CD14-positive monocyte (primary cell): ENCODE measurements at regions not wholly inside any gene's neighbourhood (a gene's known extent, or its start where the extent isn't known, plus 50 kb on each side); places are given as distances from the start of the nearest gene placed in this dataset.

Source experiments
- DNase-seq, 3 donors: peaks; one replicate each; pipeline ENCODE4 v3.0.0-alpha.2; 2011 to 2022
- H2AFZ ChIP-seq: 2 replicates; pipeline ENCODE4 v1.6.0; 2012; ENCODE audit warnings: mild to moderate bottlenecking, low read depth, low read length, inconsistent platforms; ENCODE audit not compliant: insufficient read depth, poor library complexity, severe bottlenecking
- H3K27ac ChIP-seq, 2 donors: 1 replicate in 1 of 2; 2 replicates in 1 of 2; pipeline ENCODE4 v1.5.1; 2012 to 2013; ENCODE audit warnings: low read length in 2 of 2, control low read depth in 1 of 2, inconsistent platforms in 1 of 2, low read depth in 1 of 2, mild to moderate bottlenecking in 1 of 2
- H3K27me3 ChIP-seq, 2 donors: one replicate each; pipeline versions ENCODE4 v1.6.0 to v1.6.1; 2011 to 2013; ENCODE audit warnings: low read length in 2 of 2; ENCODE audit not compliant: control insufficient read depth in 2 of 2, insufficient read depth in 2 of 2
- H3K36me3 ChIP-seq, 2 donors: replicated peaks in 1 of 2; 1 replicate in 1 of 2; 2 replicates in 1 of 2; pipeline versions ENCODE4 v1.5.1 to v1.6.1; 2012 to 2013; ENCODE audit warnings: low read length in 2 of 2, control low read depth in 1 of 2, inconsistent platforms in 1 of 2, mild to moderate bottlenecking in 1 of 2; ENCODE audit not compliant: insufficient read depth in 2 of 2, control insufficient read depth in 1 of 2
- H3K4me1 ChIP-seq, 2 donors: 1 replicate in 1 of 2; 2 replicates in 1 of 2; pipeline versions ENCODE4 v1.5.1 to v1.6.1; 2012 to 2013; ENCODE audit warnings: low read length in 2 of 2, control low read depth in 1 of 2, inconsistent platforms in 1 of 2, mild to moderate bottlenecking in 1 of 2, moderate library complexity in 1 of 2; ENCODE audit not compliant: insufficient read depth in 2 of 2, control insufficient read depth in 1 of 2
- H3K4me2 ChIP-seq: replicated peaks from 2 replicates; pipeline ENCODE3; 2012; ENCODE audit warnings: low read length, moderate library complexity, mild to moderate bottlenecking; ENCODE audit not compliant: poor library complexity, severe bottlenecking; ENCODE audit errors: extremely low read depth
- H3K4me3 ChIP-seq, 3 experiments: fragments of 200-600 bp in 1 of 3; sonication (generic) in 1 of 3; replicated peaks in 1 of 3; 1 replicate in 2 of 3; 2 replicates in 1 of 3; pipeline ENCODE4 v1.5.1; 2011 to 2013; ENCODE audit warnings: low read length in 3 of 3, mild to moderate bottlenecking in 3 of 3, control low read depth in 2 of 3, low read depth in 2 of 3, inconsistent platforms in 1 of 3, moderate library complexity in 1 of 3
- H3K79me2 ChIP-seq: 2 replicates; pipeline ENCODE4 v1.6.0; 2012; ENCODE audit warnings: mild to moderate bottlenecking, control low read depth, inconsistent platforms, low read length, moderate library complexity; ENCODE audit not compliant: insufficient read depth
- H3K9ac ChIP-seq: 2 replicates; pipeline ENCODE4 v1.6.0; 2017; ENCODE audit warnings: low read length, mild to moderate bottlenecking; ENCODE audit not compliant: insufficient read depth, poor library complexity, severe bottlenecking
- H3K9me3 ChIP-seq, 2 donors: replicated peaks in 1 of 2; 1 replicate in 1 of 2; 2 replicates in 1 of 2; pipeline versions ENCODE4 v1.5.1 to v1.6.1; 2012 to 2013; ENCODE audit warnings: low read length in 2 of 2, control low read depth in 1 of 2; ENCODE audit not compliant: control insufficient read depth in 1 of 2, insufficient read depth in 1 of 2
- H4K20me1 ChIP-seq: 2 replicates; pipeline ENCODE4 v1.6.0; 2012; ENCODE audit warnings: mild to moderate bottlenecking, low read length, control low read depth, moderate library complexity; ENCODE audit not compliant: insufficient read depth
- H3K27ac Mint-ChIP-seq, 7 donors: one replicate each; pipeline ENCODE4 v1.8.0; 2020; ENCODE audit warnings: mild to moderate bottlenecking in 7 of 7, mixed read lengths in 7 of 7, moderate library complexity in 6 of 7, inconsistent platforms in 2 of 7
- H3K27me3 Mint-ChIP-seq, 3 donors: one replicate each; pipeline ENCODE4 v1.8.0; 2021 to 2022; ENCODE audit warnings: low read depth in 3 of 3, mild to moderate bottlenecking in 3 of 3, mixed read lengths in 3 of 3, moderate library complexity in 3 of 3, inconsistent platforms in 1 of 3
- H3K36me3 Mint-ChIP-seq, 2 donors: one replicate each; pipeline ENCODE4 v1.8.0; 2020; ENCODE audit warnings: mixed read lengths in 2 of 2, inconsistent platforms in 1 of 2, mild to moderate bottlenecking in 1 of 2
- H3K4me1 Mint-ChIP-seq: one replicate; pipeline ENCODE4 v1.8.0; 2020; ENCODE audit warnings: mild to moderate bottlenecking, mixed read lengths
- H3K4me3 Mint-ChIP-seq, 2 donors: one replicate each; pipeline ENCODE4 v1.8.0; 2020; ENCODE audit warnings: mild to moderate bottlenecking in 2 of 2, mixed read lengths in 2 of 2, moderate library complexity in 1 of 2
- H3K9me3 Mint-ChIP-seq, 7 donors: one replicate each; pipeline ENCODE4 v1.8.0; 2020 to 2022; ENCODE audit warnings: mixed read lengths in 7 of 7, mild to moderate bottlenecking in 6 of 7, moderate library complexity in 6 of 7, inconsistent platforms in 2 of 7
- WGBS: methylation state at CpG from one replicate; pipeline ENCODE4 v1.1.5; 2013; ENCODE audit warnings: missing lambda C conversion rate; ENCODE audit not compliant: insufficient coverage; 5-methylcytosine and 5-hydroxymethylcytosine counted together
- intact Hi-C, 2 donors: fragments of 100-400 bp; cut with micrococcal nuclease; formaldehyde crosslinking; loops; one replicate each; pipeline versions ENCODE4 v1.15.0 to v1.15.1; 2023
- TF ChIP-seq, protein P1 (sequence below): fragments of 200-600 bp; IDR thresholded peaks from one replicate; pipeline ENCODE4 v1.8.0; 2022; ENCODE audit warnings: antibody characterized with exemption, mild to moderate bottlenecking

DNA sequence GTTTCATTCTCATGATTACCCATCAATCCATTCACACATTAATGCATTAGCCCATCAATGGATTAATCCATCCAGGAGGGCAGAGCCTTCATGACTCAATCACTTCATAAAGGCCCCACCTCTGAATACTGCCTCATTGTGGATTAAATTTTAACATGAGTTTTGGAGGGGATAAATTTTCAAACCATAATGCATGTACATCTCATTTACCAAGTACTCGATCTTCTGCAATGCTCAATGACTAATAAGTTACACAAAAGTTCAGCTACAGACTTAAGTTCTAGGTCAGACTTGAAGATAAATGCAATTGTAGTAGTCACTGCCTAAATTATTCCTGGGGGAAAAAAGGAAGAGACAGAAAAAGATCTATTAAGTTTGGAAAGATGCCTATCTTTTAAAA, 120.0 kb upstream of the OSR1 start:
- no peak overlapping the region for H3K27ac Mint-ChIP-seq
- H3K4me3 Mint-ChIP-seq, result no peak overlapping the region
- no peak overlapping the region for H3K27ac ChIP-seq
- H3K9ac ChIP-seq, result no peak overlapping the region
- no peak overlapping the region for H3K4me3 ChIP-seq
- WGBS, result no CpG with 5 or more reads among the region's 1 CpG
- TF ChIP-seq, protein P1, sequence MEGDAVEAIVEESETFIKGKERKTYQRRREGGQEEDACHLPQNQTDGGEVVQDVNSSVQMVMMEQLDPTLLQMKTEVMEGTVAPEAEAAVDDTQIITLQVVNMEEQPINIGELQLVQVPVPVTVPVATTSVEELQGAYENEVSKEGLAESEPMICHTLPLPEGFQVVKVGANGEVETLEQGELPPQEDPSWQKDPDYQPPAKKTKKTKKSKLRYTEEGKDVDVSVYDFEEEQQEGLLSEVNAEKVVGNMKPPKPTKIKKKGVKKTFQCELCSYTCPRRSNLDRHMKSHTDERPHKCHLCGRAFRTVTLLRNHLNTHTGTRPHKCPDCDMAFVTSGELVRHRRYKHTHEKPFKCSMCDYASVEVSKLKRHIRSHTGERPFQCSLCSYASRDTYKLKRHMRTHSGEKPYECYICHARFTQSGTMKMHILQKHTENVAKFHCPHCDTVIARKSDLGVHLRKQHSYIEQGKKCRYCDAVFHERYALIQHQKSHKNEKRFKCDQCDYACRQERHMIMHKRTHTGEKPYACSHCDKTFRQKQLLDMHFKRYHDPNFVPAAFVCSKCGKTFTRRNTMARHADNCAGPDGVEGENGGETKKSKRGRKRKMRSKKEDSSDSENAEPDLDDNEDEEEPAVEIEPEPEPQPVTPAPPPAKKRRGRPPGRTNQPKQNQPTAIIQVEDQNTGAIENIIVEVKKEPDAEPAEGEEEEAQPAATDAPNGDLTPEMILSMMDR, result no peak
- no peak for DNase-seq
- peaks cover 0 to 8% of the 10 kb centered on the region in 2 donors for H3K9me3 ChIP-seq
- H4K20me1 ChIP-seq, result no peaks in the 10 kb centered on the region
- H3K36me3 Mint-ChIP-seq, result no peaks in the 10 kb centered on the region
- no peaks in the 10 kb centered on the region for H3K79me2 ChIP-seq
- no peak overlapping the region for H3K4me2 ChIP-seq
- H2AFZ ChIP-seq, result no peak overlapping the region
- peaks cover 0 to 12% (median 0%) of the 10 kb centered on the region in 7 donors for H3K9me3 Mint-ChIP-seq
- H3K27me3 Mint-ChIP-seq, result peaks cover 0 to 7% (median 6%) of the 10 kb centered on the region in 3 donors
- H3K4me1 ChIP-seq, result peaks cover 0 to 8% of the 10 kb centered on the region in 2 donors
- no peaks in the 10 kb centered on the region for H3K36me3 ChIP-seq
- intact Hi-C loops, result no loop called here
- H3K27me3 ChIP-seq, result peaks cover 0 to 5% of the 10 kb centered on the region in 2 donors
- peaks cover 10% of the 10 kb centered on the region for H3K4me1 Mint-ChIP-seq

DNA sequence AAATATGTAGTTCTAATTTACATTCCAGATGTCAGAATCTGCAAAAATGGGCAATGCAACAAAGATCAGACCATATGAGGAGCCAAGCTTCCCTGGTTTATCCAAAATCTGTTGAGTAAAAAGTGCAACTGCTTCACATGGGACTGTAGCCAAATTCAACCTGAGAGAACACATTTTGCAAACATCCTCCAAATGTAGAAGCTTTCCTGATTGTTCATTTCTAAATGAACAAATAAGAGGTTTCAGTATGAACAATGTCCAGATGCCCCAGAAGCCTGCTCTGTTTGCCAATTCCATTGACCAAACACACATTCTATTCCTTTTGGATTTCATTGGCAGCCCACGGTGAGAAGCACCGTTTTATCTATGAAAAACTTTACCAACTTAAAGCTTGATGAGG, 117.9 kb upstream of the OSR1 start:
- Histone ChIP-seq H3K27me3 (peaks cover 0 to 7% of the 10 kb centered on the region in 2 donors), H3K36me3 (no peaks in the 10 kb centered on the region), H3K4me2 (no peak overlapping the region), H3K4me1 (peaks cover 0 to 8% of the 10 kb centered on the region in 2 donors), H3K27ac (no peak overlapping the region), H3K9ac (no peak overlapping the region), H3K4me3 (no peak overlapping the region), H2AFZ (no peak overlapping the region), H3K9me3 (peaks cover 0 to 8% of the 10 kb centered on the region in 2 donors), H4K20me1 (no peaks in the 10 kb centered on the region), H3K79me2 (no peaks in the 10 kb centered on the region)
- no peaks in the 10 kb centered on the region for H3K36me3 Mint-ChIP-seq
- TF ChIP-seq, protein P1, result no peak
- H3K4me3 Mint-ChIP-seq, result peak overlapping the region in 1 of 2 donors; percentile 22
- intact Hi-C loops, result no loop called here
- H3K4me1 Mint-ChIP-seq, result peaks cover 10% of the 10 kb centered on the region
- H3K27ac Mint-ChIP-seq, result no peak overlapping the region
- WGBS, result no CpG with 5 or more reads among the region's 2 CpGs
- DNase-seq, result no peak
- peaks cover 6 to 11% (median 9%) of the 10 kb centered on the region in 3 donors for H3K27me3 Mint-ChIP-seq
- H3K9me3 Mint-ChIP-seq, result peaks cover 0 to 16% (median 2%) of the 10 kb centered on the region in 7 donors
